ENCODE measurements at regions not wholly inside any gene's neighbourhood (a gene's known extent, or its start where the extent isn't known, plus 50 kb on each side); places are given as distances from the start of the nearest gene placed in this dataset.

DNA sequence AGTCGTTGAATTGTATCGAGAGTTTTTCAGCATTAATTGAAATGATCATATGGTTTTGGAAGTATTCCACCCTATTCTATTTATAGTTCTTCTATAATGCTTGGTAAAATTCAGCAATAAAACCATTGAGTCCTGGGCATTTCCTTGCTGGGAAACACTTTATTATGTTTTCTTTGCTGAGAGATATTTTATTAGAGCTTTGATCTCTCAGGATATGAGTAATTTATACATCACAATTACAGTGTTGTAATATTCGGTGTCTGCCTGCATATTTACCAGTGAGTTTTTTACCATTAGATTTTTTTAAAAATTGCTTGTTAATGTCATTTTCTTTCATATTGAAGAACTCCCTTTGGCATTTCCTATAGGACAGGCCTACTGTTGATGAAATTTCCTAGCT is 402.7 kb upstream of the FSIP2 start:
- TF ChIP-seq MYC (IDR thresholded peaks at IDR 0.05; ENCODE audit: low read depth, low read length) (no peak), POLR2AphosphoS5 (IDR thresholded peaks at IDR 0.05; ENCODE audit: insufficient read depth, low read depth, low read length) (no peak), FOS (IDR thresholded peaks at IDR 0.05; ENCODE audit: borderline replicate concordance, insufficient read depth, low read length) (no peak), POLR2A (IDR thresholded peaks at IDR 0.05; ENCODE audit: low read depth, low read length) (no peak), JUN (IDR thresholded peaks at IDR 0.05; ENCODE audit: borderline replicate concordance, insufficient read depth, insufficient read length, low read depth) (no peak)
- TF ChIP-seq, protein P1, sequence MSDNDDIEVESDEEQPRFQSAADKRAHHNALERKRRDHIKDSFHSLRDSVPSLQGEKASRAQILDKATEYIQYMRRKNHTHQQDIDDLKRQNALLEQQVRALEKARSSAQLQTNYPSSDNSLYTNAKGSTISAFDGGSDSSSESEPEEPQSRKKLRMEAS (IDR thresholded peaks at IDR 0.05; ENCODE audit: insufficient read depth, insufficient read length), result no peak
- Histone ChIP-seq H3K36me3 (ENCODE audit: control insufficient read depth in 2 of 2, extremely low read depth in 1 of 2, insufficient read depth in 2 of 2, low read length in 2 of 2) (no peaks in the 10 kb centered on the region), H2AFZ (ENCODE audit: low read depth, low read length) (no peak overlapping the region), H4K20me1 (replicated peaks; ENCODE audit: control insufficient read depth, extremely low read depth, insufficient read depth, low read length) (no peaks in the 10 kb centered on the region), H3K4me3 (replicated peaks in 1 of 3; ENCODE audit: insufficient read depth in 1 of 3, low read depth in 1 of 3, low read length in 3 of 3) (no peak overlapping the region), H3K9me1 (replicated peaks; ENCODE audit: control insufficient read depth, extremely low read depth, insufficient read depth, low read length) (no peaks in the 10 kb centered on the region), H3K9ac (replicated peaks; ENCODE audit: extremely low read depth, insufficient read depth, low read length) (no peak overlapping the region), H3K9me3 (replicated peaks; ENCODE audit: control insufficient read depth, insufficient read depth, low read length) (no peaks in the 10 kb centered on the region), H3K4me2 (ENCODE audit: insufficient read depth, low read length) (no peak overlapping the region), H3K27me3 (ENCODE audit: control insufficient read depth in 2 of 2, insufficient read depth in 2 of 2, low read length in 2 of 2) (no peaks in the 10 kb centered on the region), H3K4me1 (ENCODE audit: control insufficient read depth, extremely low read depth, insufficient read depth, low read length) (no peaks in the 10 kb centered on the region), H3K79me2 (ENCODE audit: control insufficient read depth, insufficient read depth, low read length) (no peaks in the 10 kb centered on the region), H3K27ac (ENCODE audit: insufficient read depth, low read depth, low read length) (no peak overlapping the region)
- no TSS peak for BruUV-seq (replicated peaks)
- intact Hi-C loops (cut with micrococcal nuclease), result no loop called here
- dilution Hi-C loops (cut with MboI; ENCODE audit: extremely low pct_ligation_motif_present, low sequenced_read_pairs), result no loop called here
- ChIA-PET POLR2A (no interaction called here), CTCF (no interaction called here)
- FAIRE-seq (no peak), DNase-seq (ENCODE audit: low read depth, low spot score) (no peak)

- H4K20me1 ChIP-seq (replicated peaks; ENCODE audit: control insufficient read depth, extremely low read depth, insufficient read depth, low read length), result no peaks in the 10 kb centered on the region
- dilution Hi-C loops (cut with MboI; ENCODE audit: extremely low pct_ligation_motif_present, low sequenced_read_pairs) (no loop called here), intact Hi-C loops (cut with micrococcal nuclease) (no loop called here)
- TF ChIP-seq FOS (IDR thresholded peaks at IDR 0.05; ENCODE audit: borderline replicate concordance, insufficient read depth, low read length) (no peak), GATA2 (IDR thresholded peaks at IDR 0.05; ENCODE audit: insufficient read depth, insufficient read length, low read depth, low read length) (no peak), EZH2 (IDR thresholded peaks at IDR 0.05; ENCODE audit: borderline replicate concordance, low read depth, low read length, severe bottlenecking) (no peak), MYC (IDR thresholded peaks at IDR 0.05; ENCODE audit: low read depth, low read length) (no peak), CTCF (IDR thresholded peaks at IDR 0.05; ENCODE audit: extremely low read depth in 1 of 2, insufficient read depth in 1 of 2, low read depth in 1 of 2, low read length in 2 of 2) (no peak), JUN (IDR thresholded peaks at IDR 0.05; ENCODE audit: borderline replicate concordance, insufficient read depth, insufficient read length, low read depth) (no peak), POLR2A (IDR thresholded peaks at IDR 0.05; ENCODE audit: low read depth, low read length) (no peak), POLR2AphosphoS5 (IDR thresholded peaks at IDR 0.05; ENCODE audit: insufficient read depth, low read depth, low read length) (no peak)
- TF ChIP-seq, protein P1 (IDR thresholded peaks at IDR 0.05; ENCODE audit: insufficient read depth, insufficient read length), result no peak
- H3K79me2 ChIP-seq (ENCODE audit: control insufficient read depth, insufficient read depth, low read length), result no peaks in the 10 kb centered on the region
- no peak overlapping the region for H3K4me3 ChIP-seq (replicated peaks in 1 of 3; ENCODE audit: insufficient read depth in 1 of 3, low read depth in 1 of 3, low read length in 3 of 3)
- H3K36me3 ChIP-seq (ENCODE audit: control insufficient read depth in 2 of 2, extremely low read depth in 1 of 2, insufficient read depth in 2 of 2, low read length in 2 of 2), result no peaks in the 10 kb centered on the region
- no peaks in the 10 kb centered on the region for H3K27me3 ChIP-seq (ENCODE audit: control insufficient read depth in 2 of 2, insufficient read depth in 2 of 2, low read length in 2 of 2)
- BruUV-seq (replicated peaks), result no TSS peak
- H3K9me1 ChIP-seq (replicated peaks; ENCODE audit: control insufficient read depth, extremely low read depth, insufficient read depth, low read length), result no peaks in the 10 kb centered on the region
- no peaks in the 10 kb centered on the region for H3K4me1 ChIP-seq (ENCODE audit: control insufficient read depth, extremely low read depth, insufficient read depth, low read length)
- no peak overlapping the region for H3K9ac ChIP-seq (replicated peaks; ENCODE audit: extremely low read depth, insufficient read depth, low read length)
- no peak overlapping the region for H2AFZ ChIP-seq (ENCODE audit: low read depth, low read length)
- ChIA-PET POLR2A (no interaction called here), CTCF (no interaction called here)
- FAIRE-seq, result no peak
- no peak overlapping the region for H3K27ac ChIP-seq (ENCODE audit: insufficient read depth, low read depth, low read length)
- no peak overlapping the region for H3K4me2 ChIP-seq (ENCODE audit: insufficient read depth, low read length)
- H3K9me3 ChIP-seq (replicated peaks; ENCODE audit: control insufficient read depth, insufficient read depth, low read length), result no peaks in the 10 kb centered on the region
- DNase-seq (ENCODE audit: low read depth, low spot score), result no peak
Measured at GRCh38 chr2:185337033-185337432, 401.6 kb upstream of the FSIP2 start.

All from endothelial cell of umbilical vein (primary cell).